ENCODE measurements at regions not wholly inside any gene's neighbourhood (a gene's known extent, or its start where the extent isn't known, plus 50 kb on each side); places are given as distances from the start of the nearest gene placed in this dataset.

GRCh38 chr4:14337892-14338584 is 664.2 kb upstream of the CPEB2 start:
- TF ChIP-seq CTCF (IDR thresholded peaks at IDR 0.05): no peak
- DNase-seq (ENCODE audit: low spot score) (no peak), ATAC-seq (ENCODE audit: low FRiP score) (no peak)

DNA sequence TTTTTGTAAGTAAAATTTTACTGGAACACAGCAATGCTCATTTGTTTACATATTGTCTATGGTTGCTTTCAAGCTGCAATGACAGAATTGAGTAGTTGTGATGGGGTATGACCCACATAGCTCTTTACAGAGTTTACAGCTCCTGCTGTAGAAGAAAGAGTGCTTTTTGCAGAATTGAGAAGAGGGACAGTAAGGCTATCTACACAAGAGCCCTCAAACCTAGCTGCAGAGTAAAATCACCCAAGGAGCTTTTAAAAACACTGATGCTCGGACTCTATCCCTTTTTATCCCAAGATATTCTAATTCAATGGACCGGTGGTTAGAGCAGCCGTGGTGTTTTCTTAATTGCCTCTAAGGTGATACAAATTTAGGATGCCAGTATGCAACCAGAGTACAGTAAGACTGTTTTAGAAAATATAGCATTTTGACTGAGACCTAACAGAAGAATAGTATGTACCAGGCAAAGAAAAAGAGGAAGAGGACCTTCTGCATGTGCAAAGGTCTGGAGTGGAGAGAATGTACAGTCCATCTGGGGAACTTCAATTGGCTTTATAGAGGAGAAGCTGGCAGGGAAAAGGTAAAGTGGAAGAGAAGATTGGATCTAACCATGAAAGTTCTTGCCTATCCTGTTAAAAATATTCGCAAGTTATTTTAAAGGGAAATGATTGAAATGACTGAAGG is 663.6 kb upstream of the CPEB2 start:
- ATAC-seq (ENCODE audit: low FRiP score): no peak
- no peak for TF ChIP-seq CTCF (IDR thresholded peaks at IDR 0.05)

GRCh38 chr4:14339715-14340114 is 662.6 kb upstream of the CPEB2 start:
- ATAC-seq (ENCODE audit: low FRiP score) (no peak), DNase-seq (ENCODE audit: low spot score) (no peak)
- TF ChIP-seq CTCF (IDR thresholded peaks at IDR 0.05): no peak

More for the DNA sequence above, 663.6 kb upstream of the CPEB2 start:
- DNase-seq (ENCODE audit: low spot score): no peak

DNA sequence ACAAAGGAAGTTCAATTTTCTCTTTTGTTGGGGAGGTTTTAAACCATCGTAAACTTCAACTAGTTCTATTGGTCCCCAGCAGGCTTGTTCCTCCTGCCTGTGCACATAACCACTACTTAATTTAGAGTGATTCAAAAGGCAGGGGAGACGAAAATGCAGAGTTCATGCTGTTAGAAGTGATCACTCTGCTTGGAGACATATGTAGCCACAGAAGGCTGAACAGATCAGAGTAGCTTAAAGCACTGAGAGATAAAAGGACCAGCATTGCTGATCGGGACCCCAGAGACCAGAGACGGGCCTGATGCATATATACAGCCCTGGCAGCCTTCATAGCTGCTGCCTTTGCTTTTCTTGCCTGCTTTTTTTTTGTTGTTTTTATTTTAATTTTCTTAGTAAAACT is 662.0 kb upstream of the CPEB2 start:
- TF ChIP-seq CTCF (IDR thresholded peaks at IDR 0.05): no peak
- DNase-seq (ENCODE audit: low spot score) (no peak), ATAC-seq (ENCODE audit: low FRiP score) (no peak)

GRCh38 chr4:14343961-14344360 is 658.3 kb upstream of the CPEB2 start:
- no peak for TF ChIP-seq CTCF (IDR thresholded peaks at IDR 0.05)
- ATAC-seq (ENCODE audit: low FRiP score) (no peak), DNase-seq (ENCODE audit: low spot score) (no peak)

DNA sequence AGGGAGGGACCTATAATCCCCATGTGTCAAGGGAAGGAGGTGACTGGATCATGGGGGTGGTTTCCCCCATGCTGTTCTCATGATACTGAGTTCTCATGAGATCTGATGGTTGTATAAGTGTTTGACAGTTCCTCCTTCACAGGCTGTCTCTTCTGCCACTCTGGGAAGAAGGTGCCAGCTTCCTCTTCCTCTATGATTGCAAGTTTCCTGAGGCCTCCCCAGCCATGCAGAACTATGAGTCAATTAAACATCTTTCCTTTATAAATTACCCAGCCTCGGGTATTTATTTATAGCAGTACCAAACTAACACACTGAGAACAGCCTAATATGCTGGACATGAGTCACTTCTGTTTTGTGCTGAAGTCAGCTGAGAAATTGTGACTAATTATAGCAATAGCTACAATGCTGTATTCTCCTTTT is 656.9 kb upstream of the CPEB2 start:
- peak; percentile 23 for ATAC-seq (ENCODE audit: low FRiP score)

More for the DNA sequence above, 656.9 kb upstream of the CPEB2 start:
- TF ChIP-seq CTCF (IDR thresholded peaks at IDR 0.05): no peak
- no peak for DNase-seq (ENCODE audit: low spot score)
